Endothelial cell of umbilical vein (primary cell): ENCODE measurements at regions not wholly inside any gene's neighbourhood (a gene's known extent, or its start where the extent isn't known, plus 50 kb on each side); places are given as distances from the start of the nearest gene placed in this dataset.
"Not testable (repeated sequence)": the region's sequence is repeated elsewhere in the genome, so short reads cannot be mapped to it uniquely, and the experiment has no call there.

Experiments
- BruUV-seq: library from RNA; stranded (reverse); fragments of 400-500 nt; replicated peaks from 2 replicates; lab custom pipeline; 2021; lab: Mats Ljungman, UMichigan
- CTCF ChIA-PET: fragments of 300-600, 350-600 bp; sonication (Branson Sonifier 250); formaldehyde crosslinking; loops from one replicate; lab custom pipeline; 2021; ENCODE audit warnings: antibody characterized with exemption, inconsistent platforms; lab: Charles Lee
- POLR2A ChIA-PET: fragments of 300-600, 350-600 bp; sonication (Branson Sonifier 250); formaldehyde crosslinking; loops from one replicate; lab custom pipeline; 2021; ENCODE audit warnings: antibody characterized with exemption, inconsistent platforms; lab: Charles Lee
- DNase-seq: peaks from one replicate; pipeline ENCODE4 v3.0.0-alpha.2; 2011; ENCODE audit warnings: low read depth, low spot score
- FAIRE-seq: peaks from 2 replicates; lab custom pipeline; 2011; peaks lifted over from hg19 to GRCh38; lab: Jason Lieb, UNC
- H2AFZ ChIP-seq: 2 replicates; pipeline ENCODE4 v1.6.0; 2012; ENCODE audit warnings: low read depth, low read length, control low read depth, inconsistent platforms
- H3K27ac ChIP-seq: 2 replicates; pipeline ENCODE4 v1.5.1; 2011; ENCODE audit warnings: low read depth, mild to moderate bottlenecking, control low read depth, low read length, moderate library complexity; ENCODE audit not compliant: insufficient read depth
- H3K27me3 ChIP-seq, 2 experiments: 2 replicates each; pipeline versions ENCODE4 v1.6.0 to v1.6.1; 2011; ENCODE audit warnings: low read length in 2 of 2, mixed read lengths in 1 of 2; ENCODE audit not compliant: control insufficient read depth in 2 of 2, insufficient read depth in 2 of 2
- H3K36me3 ChIP-seq, 2 experiments: 2 replicates in 1 of 2; 3 replicates in 1 of 2; pipeline ENCODE4 v1.5.1; 2011; ENCODE audit warnings: low read length in 2 of 2, mild to moderate bottlenecking in 1 of 2, moderate library complexity in 1 of 2; ENCODE audit not compliant: control insufficient read depth in 2 of 2, insufficient read depth in 2 of 2; ENCODE audit errors: extremely low read depth in 1 of 2
- H3K4me1 ChIP-seq: 3 replicates; pipeline ENCODE4 v1.5.1; 2011; ENCODE audit warnings: mild to moderate bottlenecking, low read length; ENCODE audit not compliant: control insufficient read depth, insufficient read depth; ENCODE audit errors: extremely low read depth
- H3K4me2 ChIP-seq: 2 replicates; pipeline ENCODE4 v1.6.1; 2011; ENCODE audit warnings: low read length, control low read depth, mixed read lengths; ENCODE audit not compliant: insufficient read depth
- H3K4me3 ChIP-seq, 3 experiments: fragments of 200-600 bp in 1 of 3; sonication (generic), shearing (Covaris generic) in 1 of 3; replicated peaks in 1 of 3; 2 replicates each; pipeline ENCODE4 v1.5.1; 2011 to 2016; ENCODE audit warnings: control low read depth in 3 of 3, low read length in 3 of 3, mild to moderate bottlenecking in 2 of 3, inconsistent platforms in 1 of 3, low read depth in 1 of 3, moderate library complexity in 1 of 3; ENCODE audit not compliant: insufficient read depth in 1 of 3
- H3K79me2 ChIP-seq: 2 replicates; pipeline ENCODE4 v1.6.0; 2012; ENCODE audit warnings: low read length, inconsistent platforms; ENCODE audit not compliant: control insufficient read depth, insufficient read depth
- H3K9ac ChIP-seq: replicated peaks from 2 replicates; pipeline ENCODE3; 2011; ENCODE audit warnings: low read length, control low read depth; ENCODE audit not compliant: insufficient read depth; ENCODE audit errors: extremely low read depth
- H3K9me1 ChIP-seq: replicated peaks from 3 replicates; pipeline ENCODE4 v1.6.0; 2011; ENCODE audit warnings: mild to moderate bottlenecking, low read length; ENCODE audit not compliant: control insufficient read depth, insufficient read depth; ENCODE audit errors: extremely low read depth
- H3K9me3 ChIP-seq: replicated peaks from 2 replicates; pipeline ENCODE4 v1.5.1; 2012; ENCODE audit warnings: low read length, inconsistent platforms; ENCODE audit not compliant: control insufficient read depth, insufficient read depth
- H4K20me1 ChIP-seq: replicated peaks from 2 replicates; pipeline ENCODE3; 2011; ENCODE audit warnings: mild to moderate bottlenecking, low read length; ENCODE audit not compliant: control insufficient read depth, insufficient read depth; ENCODE audit errors: extremely low read depth
- EZH2 ChIP-seq: IDR thresholded peaks from 2 replicates; pipeline ENCODE4 v1.6.1; 2012; ENCODE audit warnings: borderline replicate concordance, low read depth, mild to moderate bottlenecking, moderate library complexity, low read length, inconsistent platforms; ENCODE audit not compliant: severe bottlenecking
- JUN ChIP-seq: IDR thresholded peaks from 2 replicates; pipeline ENCODE4 v1.6.1; 2011; ENCODE audit warnings: borderline replicate concordance, low read depth; ENCODE audit not compliant: insufficient read length, insufficient read depth
- MYC ChIP-seq: IDR thresholded peaks from one replicate; pipeline ENCODE4 v1.6.1; 2011; ENCODE audit warnings: mild to moderate bottlenecking, low read depth, low read length
- POLR2AphosphoS5 ChIP-seq: IDR thresholded peaks from 2 replicates; pipeline ENCODE4 v1.6.1; 2012; ENCODE audit warnings: low read depth, mild to moderate bottlenecking, control low read depth, low read length, moderate library complexity; ENCODE audit not compliant: insufficient read depth
- dilution Hi-C: fragments of 300-500 bp; cut with MboI; formaldehyde crosslinking; loops from one replicate; pipeline ENCODE4 v1.15.0; 2019; ENCODE audit warnings: low sequenced_read_pairs; ENCODE audit not compliant: extremely low pct_ligation_motif_present
- intact Hi-C: fragments of 100-400 bp; cut with micrococcal nuclease; formaldehyde crosslinking; loops from one replicate; pipeline ENCODE4 v1.10.0; 2022
- TF ChIP-seq, protein P1 (sequence below), 2 donors: IDR thresholded peaks; 1 replicate in 1 of 2; 2 replicates in 1 of 2; pipeline ENCODE4 v1.5.1; 2011; ENCODE audit warnings: low read length in 2 of 2, mild to moderate bottlenecking in 2 of 2, moderate library complexity in 2 of 2, control low read depth in 1 of 2, inconsistent platforms in 1 of 2, low read depth in 1 of 2; ENCODE audit not compliant: insufficient read depth in 1 of 2; ENCODE audit errors: extremely low read depth in 1 of 2

DNA sequence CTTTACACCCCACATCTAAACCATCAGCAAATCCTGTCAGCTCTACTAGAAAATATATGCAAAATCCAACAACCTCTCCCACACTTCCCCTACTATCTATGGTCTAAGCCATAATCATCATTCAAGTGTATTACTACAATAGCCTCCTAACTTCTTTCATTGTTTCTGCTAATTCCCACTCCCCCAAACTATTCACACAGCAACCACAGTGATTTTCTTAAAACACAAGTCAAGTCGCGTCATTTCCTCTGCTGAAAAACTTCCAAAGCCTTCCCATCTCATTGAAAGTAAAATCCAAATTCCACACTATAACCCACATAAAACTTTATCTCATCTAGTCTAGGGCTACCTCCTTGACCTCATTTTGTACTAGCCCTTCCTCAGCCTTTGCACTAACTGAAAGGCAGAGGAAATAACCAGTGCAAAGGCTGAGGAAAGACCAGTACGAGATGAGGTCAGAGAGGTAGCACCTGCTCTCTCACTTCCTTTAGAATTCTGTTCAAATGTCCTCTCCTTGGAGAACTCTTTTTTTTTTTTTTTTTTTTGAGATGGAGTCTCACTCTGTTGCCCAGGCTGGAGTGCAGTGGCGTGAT is 65.5 kb upstream of the MDM1 start:
- Histone ChIP-seq H3K4me1 (no peaks in the 10 kb centered on the region), H3K27me3 (no peaks in the 10 kb centered on the region), H2AFZ (no peak overlapping the region), H3K4me3 (no peak overlapping the region), H3K36me3 (no peaks in the 10 kb centered on the region), H3K9me1 (no peaks in the 10 kb centered on the region), H3K79me2 (no peaks in the 10 kb centered on the region), H3K9ac (no peak overlapping the region), H3K27ac (no peak overlapping the region), H3K9me3 (no peaks in the 10 kb centered on the region), H3K4me2 (no peak overlapping the region), H4K20me1 (no peaks in the 10 kb centered on the region)
- intact Hi-C loops (no loop called here), dilution Hi-C loops (no loop called here)
- ChIA-PET CTCF (no interaction called here), POLR2A (no interaction called here)
- FAIRE-seq, result no peak
- peak; percentile 4 for DNase-seq
- no peak for TF ChIP-seq MYC
- TF ChIP-seq, protein P1, sequence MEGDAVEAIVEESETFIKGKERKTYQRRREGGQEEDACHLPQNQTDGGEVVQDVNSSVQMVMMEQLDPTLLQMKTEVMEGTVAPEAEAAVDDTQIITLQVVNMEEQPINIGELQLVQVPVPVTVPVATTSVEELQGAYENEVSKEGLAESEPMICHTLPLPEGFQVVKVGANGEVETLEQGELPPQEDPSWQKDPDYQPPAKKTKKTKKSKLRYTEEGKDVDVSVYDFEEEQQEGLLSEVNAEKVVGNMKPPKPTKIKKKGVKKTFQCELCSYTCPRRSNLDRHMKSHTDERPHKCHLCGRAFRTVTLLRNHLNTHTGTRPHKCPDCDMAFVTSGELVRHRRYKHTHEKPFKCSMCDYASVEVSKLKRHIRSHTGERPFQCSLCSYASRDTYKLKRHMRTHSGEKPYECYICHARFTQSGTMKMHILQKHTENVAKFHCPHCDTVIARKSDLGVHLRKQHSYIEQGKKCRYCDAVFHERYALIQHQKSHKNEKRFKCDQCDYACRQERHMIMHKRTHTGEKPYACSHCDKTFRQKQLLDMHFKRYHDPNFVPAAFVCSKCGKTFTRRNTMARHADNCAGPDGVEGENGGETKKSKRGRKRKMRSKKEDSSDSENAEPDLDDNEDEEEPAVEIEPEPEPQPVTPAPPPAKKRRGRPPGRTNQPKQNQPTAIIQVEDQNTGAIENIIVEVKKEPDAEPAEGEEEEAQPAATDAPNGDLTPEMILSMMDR (IDR thresholded peaks at IDR 0.05; ENCODE audit: extremely low read depth in 1 of 2, insufficient read depth in 1 of 2, low read depth in 1 of 2, low read length in 2 of 2), result no peak
- TF ChIP-seq JUN, result no peak
- no peak for TF ChIP-seq POLR2AphosphoS5
- no peak for TF ChIP-seq EZH2
- BruUV-seq, result no TSS peak

DNA sequence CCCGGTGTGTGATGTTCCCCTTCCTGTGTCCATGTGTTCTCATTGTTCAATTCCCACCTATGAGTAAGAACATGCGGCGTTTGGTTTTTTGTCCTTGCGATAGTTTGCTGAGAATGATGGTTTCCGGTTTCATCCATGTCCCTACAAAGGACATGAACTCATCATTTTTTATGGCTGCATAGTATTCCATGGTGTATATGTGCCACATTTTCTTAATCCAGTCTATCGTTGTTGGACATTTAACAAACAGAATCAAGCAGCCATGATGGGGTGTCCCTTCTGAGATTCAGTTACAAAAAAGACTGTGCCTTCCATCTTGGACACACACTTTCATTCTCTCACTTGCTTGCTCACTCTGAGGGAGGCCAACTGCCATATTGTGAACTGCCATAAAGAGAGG is 66.5 kb upstream of the MDM1 start:
- H3K27me3 ChIP-seq, POLR2A ChIA-PET, H4K20me1 ChIP-seq, FAIRE-seq, dilution Hi-C loops, H3K9me1 ChIP-seq, H3K27ac ChIP-seq, DNase-seq, H3K36me3 ChIP-seq, H3K4me2 ChIP-seq, H3K79me2 ChIP-seq, intact Hi-C loops, H3K4me1 ChIP-seq, H2AFZ ChIP-seq, BruUV-seq, H3K9ac ChIP-seq, H3K4me3 ChIP-seq, CTCF ChIA-PET, H3K9me3 ChIP-seq: not testable (repeated sequence)
